ENCODE measurements at regions not wholly inside any gene's neighbourhood (a gene's known extent, or its start where the extent isn't known, plus 50 kb on each side); places are given as distances from the start of the nearest gene placed in this dataset.

DNA sequence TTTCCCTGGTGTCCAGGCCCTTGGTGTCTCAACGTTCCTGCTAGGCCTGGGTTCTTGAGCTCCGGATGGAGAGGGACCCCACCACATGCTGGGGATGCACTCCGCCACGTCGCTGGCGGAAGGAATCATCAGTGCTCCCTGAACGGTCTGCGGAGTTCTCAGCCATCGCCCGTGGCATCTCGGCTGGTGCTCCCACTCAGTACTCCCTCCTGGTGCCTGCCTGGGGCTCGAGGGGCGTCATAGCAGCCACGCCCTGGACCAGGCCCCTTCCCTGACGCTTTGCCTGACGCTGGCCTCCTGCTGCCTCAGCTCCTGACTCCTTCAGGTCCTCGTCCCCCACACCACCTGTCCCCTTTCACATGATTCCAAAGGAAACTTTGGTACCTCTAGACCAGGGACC is 95.9 kb upstream of the CIBAR2 start:
- no peak for DNase-seq (ENCODE audit: low spot score)
- in situ Hi-C loops (cut with MboI; ENCODE audit: low pct_unique_long_range_greater_than_20kb, low sequenced_read_pairs, unreplicated experiment) = no loop called here
- no peak for TF ChIP-seq CTCF (IDR thresholded peaks at IDR 0.05; ENCODE audit: extremely low read depth, insufficient read depth, missing control alignments)

- in situ Hi-C loops (cut with MboI; ENCODE audit: low pct_unique_long_range_greater_than_20kb, low sequenced_read_pairs, unreplicated experiment) = no loop called here
- no peak for TF ChIP-seq CTCF (IDR thresholded peaks at IDR 0.05; ENCODE audit: extremely low read depth, insufficient read depth, missing control alignments)
These were observed 96.6 kb upstream of the CIBAR2 start for GRCh38 chr16:85208643-85209520.

GRCh38 chr16:85209526-85210121 is 97.4 kb upstream of the CIBAR2 start:
- in situ Hi-C loops (cut with MboI; ENCODE audit: low pct_unique_long_range_greater_than_20kb, low sequenced_read_pairs, unreplicated experiment) = no loop called here
- TF ChIP-seq CTCF (IDR thresholded peaks at IDR 0.05; ENCODE audit: extremely low read depth, insufficient read depth, missing control alignments) = no peak
- no peak for DNase-seq (ENCODE audit: low spot score)

More at GRCh38 chr16:85208643-85209520, 96.6 kb upstream of the CIBAR2 start:
- no peak for DNase-seq (ENCODE audit: low spot score)

DNA sequence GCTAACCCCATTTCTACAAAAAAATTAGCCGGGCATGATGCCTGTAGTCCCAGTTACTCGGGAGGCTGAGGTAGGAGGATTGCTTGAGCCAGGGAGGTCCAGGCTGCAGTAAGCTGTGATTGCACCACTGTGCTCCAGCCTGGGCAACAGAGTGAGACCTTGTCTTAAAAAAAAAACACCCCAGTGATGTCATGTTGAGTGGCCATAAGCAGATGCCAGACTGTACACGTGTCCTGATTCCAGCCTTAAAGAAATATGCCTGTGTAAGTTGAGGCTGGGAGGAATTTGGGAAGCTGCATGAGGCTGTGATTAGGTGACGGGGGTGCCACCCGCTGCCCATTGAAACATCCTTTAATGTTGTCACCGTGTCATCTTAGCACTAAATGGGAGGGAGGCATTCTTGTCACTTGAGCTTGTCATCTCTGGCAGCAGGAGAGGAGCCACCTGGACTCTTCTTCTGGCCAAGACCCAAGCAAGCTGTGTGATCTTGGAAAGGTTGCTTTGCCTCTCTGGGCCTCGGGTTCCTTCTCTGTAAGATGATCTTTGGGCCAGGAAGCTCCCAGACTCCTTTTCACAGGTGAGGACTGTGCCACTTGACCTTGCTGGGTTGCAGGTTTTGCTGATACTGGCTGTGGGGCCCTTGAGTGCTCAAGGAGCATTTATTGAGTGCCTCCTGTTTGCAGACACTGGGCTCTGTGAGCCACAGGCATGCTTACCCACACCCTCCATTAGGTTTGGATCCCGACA is 98.3 kb upstream of the CIBAR2 start:
- no peak for DNase-seq (ENCODE audit: low spot score)
- in situ Hi-C loops (cut with MboI; ENCODE audit: low pct_unique_long_range_greater_than_20kb, low sequenced_read_pairs, unreplicated experiment) = no loop called here

DNA sequence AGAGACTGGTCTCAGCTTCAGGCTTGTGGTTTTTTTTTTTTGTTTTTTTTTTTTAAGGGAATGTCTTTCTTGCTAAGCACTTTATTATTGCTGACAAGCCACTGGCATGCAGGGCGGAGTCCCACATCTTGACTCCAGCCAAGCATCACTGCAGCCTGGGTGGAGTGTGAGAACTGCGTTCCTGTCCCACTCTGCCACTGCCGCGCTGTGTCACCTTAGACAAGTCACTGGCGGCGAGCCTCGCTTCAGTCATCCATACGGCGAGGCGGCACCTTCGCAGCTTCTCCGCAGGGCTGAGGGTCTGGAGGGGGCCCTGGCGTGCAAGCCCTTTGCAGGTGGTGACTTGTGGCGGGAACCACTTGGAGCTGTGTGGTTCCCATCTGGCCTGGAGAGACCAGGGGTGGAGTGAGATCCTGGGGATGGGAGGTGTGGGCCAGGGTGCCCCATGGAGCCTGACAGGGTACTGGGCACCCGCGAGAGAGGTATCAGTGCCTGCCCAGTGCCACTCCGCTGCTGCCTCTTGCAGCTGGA is 99.1 kb upstream of the CIBAR2 start:
- DNase-seq (ENCODE audit: low spot score) = no peak
- in situ Hi-C loops (cut with MboI; ENCODE audit: low pct_unique_long_range_greater_than_20kb, low sequenced_read_pairs, unreplicated experiment) = no loop called here

More for the DNA sequence above, 98.3 kb upstream of the CIBAR2 start:
- no peak for TF ChIP-seq CTCF (IDR thresholded peaks at IDR 0.05; ENCODE audit: extremely low read depth, insufficient read depth, missing control alignments)

More for the DNA sequence above, 99.1 kb upstream of the CIBAR2 start:
- TF ChIP-seq CTCF (IDR thresholded peaks at IDR 0.05; ENCODE audit: extremely low read depth, insufficient read depth, missing control alignments) = no peak
